ENCODE measurements at regions not wholly inside any gene's neighbourhood (a gene's known extent, or its start where the extent isn't known, plus 50 kb on each side); places are given as distances from the start of the nearest gene placed in this dataset.

GRCh38 chr7:11232462-11232861 is 258.8 kb downstream of the PHF14 start:
- TF ChIP-seq CTCF (IDR thresholded peaks at IDR 0.05), result no peak
- no peak for TF ChIP-seq POLR2A (IDR thresholded peaks at IDR 0.05)
